HepG2 (cell line): ENCODE measurements at regions not wholly inside any gene's neighbourhood (a gene's known extent, or its start where the extent isn't known, plus 50 kb on each side); places are given as distances from the start of the nearest gene placed in this dataset.

ENCODE experiments used
- CAMTA2 ChIP-seq: sonication (generic); formaldehyde crosslinking; IDR thresholded peaks from 2 replicates; pipeline ENCODE4 v1.4.0; 2020; ENCODE audit warnings: mild to moderate bottlenecking, missing genetic modification reagents, borderline replicate concordance
- FOXA3 ChIP-seq: IDR thresholded peaks from 2 replicates; pipeline ENCODE4 v1.6.1; 2016; ENCODE audit warnings: missing genetic modification reagents, missing compliant biosample characterization
- HNF4G ChIP-seq, 2 experiments: sonication (generic) in 1 of 2; formaldehyde crosslinking in 1 of 2; IDR thresholded peaks; 2 replicates each; pipeline versions ENCODE4 v1.4.0 to v1.6.1; 2011 to 2020; ENCODE audit warnings: borderline replicate concordance in 2 of 2, low read depth in 2 of 2, mild to moderate bottlenecking in 2 of 2, low read length in 1 of 2, missing genetic modification reagents in 1 of 2, moderate library complexity in 1 of 2
- JUND ChIP-seq: sonication (generic); formaldehyde crosslinking; IDR thresholded peaks from 2 replicates; pipeline ENCODE4 v1.8.0; 2022; ENCODE audit warnings: mild to moderate bottlenecking, missing genetic modification reagents
- NFATC3 ChIP-seq: sonication (generic); formaldehyde crosslinking; IDR thresholded peaks from 2 replicates; pipeline ENCODE4 v1.5.1; 2020; ENCODE audit warnings: mild to moderate bottlenecking, missing genetic modification reagents
- RORA ChIP-seq: sonication (generic); formaldehyde crosslinking; IDR thresholded peaks from 2 replicates; pipeline ENCODE4 v1.5.0; 2020; ENCODE audit warnings: mild to moderate bottlenecking, missing genetic modification reagents, moderate library complexity
- SALL2 ChIP-seq: sonication (generic); formaldehyde crosslinking; IDR thresholded peaks from 2 replicates; pipeline ENCODE4 v1.8.1; 2023; ENCODE audit warnings: mild to moderate bottlenecking, missing genetic modification reagents, inconsistent platforms
- TBX2 ChIP-seq: sonication (generic); formaldehyde crosslinking; IDR thresholded peaks from 2 replicates; pipeline ENCODE4 v1.5.0; 2020; ENCODE audit warnings: missing genetic modification reagents, mild to moderate bottlenecking, borderline replicate concordance
- ZFAT ChIP-seq: sonication (generic); formaldehyde crosslinking; conservative IDR thresholded peaks from 2 replicates; pipeline ENCODE4 v1.8.1; 2023; ENCODE audit warnings: missing genetic modification reagents, inconsistent platforms
- ZNF235 ChIP-seq: sonication (generic); formaldehyde crosslinking; IDR thresholded peaks from 2 replicates; pipeline ENCODE4 v1.8.1; 2023; ENCODE audit warnings: mild to moderate bottlenecking, missing genetic modification reagents, borderline replicate concordance
- ZNF337 ChIP-seq: sonication (generic); formaldehyde crosslinking; IDR thresholded peaks from 2 replicates; pipeline ENCODE4 v1.5.1; 2020; ENCODE audit warnings: missing genetic modification reagents, low read depth, mild to moderate bottlenecking, borderline replicate concordance
- ZSCAN22 ChIP-seq: sonication (generic); formaldehyde crosslinking; IDR thresholded peaks from 2 replicates; pipeline ENCODE4 v1.4.0; 2020; ENCODE audit warnings: mild to moderate bottlenecking, missing genetic modification reagents
- TF ChIP-seq, protein P1 (sequence below): sonication (generic); formaldehyde crosslinking; conservative IDR thresholded peaks from 2 replicates; pipeline ENCODE4 v1.8.0; 2022; ENCODE audit warnings: low read depth, missing genetic modification reagents
- TF ChIP-seq, protein P2 (sequence below): sonication (generic); formaldehyde crosslinking; IDR thresholded peaks from 2 replicates; pipeline ENCODE4 v1.4.0; 2020; ENCODE audit warnings: low read depth, mild to moderate bottlenecking, missing genetic modification reagents
- TF ChIP-seq, protein P3 (sequence below): sonication (generic); formaldehyde crosslinking; IDR thresholded peaks from 2 replicates; pipeline ENCODE4 v1.8.0; 2022; ENCODE audit warnings: missing genetic modification reagents, mild to moderate bottlenecking, moderate library complexity, borderline replicate concordance
- TF ChIP-seq, protein P4 (sequence below), 2 experiments: sonication (generic) in 1 of 2; formaldehyde crosslinking in 1 of 2; IDR thresholded peaks; 2 replicates each; pipeline versions ENCODE4 v1.6.1 to v1.9.0; 2014 to 2022; ENCODE audit warnings: antibody characterized with exemption in 1 of 2, borderline replicate concordance in 1 of 2, inconsistent platforms in 1 of 2, low read depth in 1 of 2, missing genetic modification reagents in 1 of 2
- TF ChIP-seq, protein P5 (sequence below): sonication (generic); formaldehyde crosslinking; IDR thresholded peaks from 2 replicates; pipeline ENCODE4 v1.4.0; 2020; ENCODE audit warnings: missing genetic modification reagents

DNA sequence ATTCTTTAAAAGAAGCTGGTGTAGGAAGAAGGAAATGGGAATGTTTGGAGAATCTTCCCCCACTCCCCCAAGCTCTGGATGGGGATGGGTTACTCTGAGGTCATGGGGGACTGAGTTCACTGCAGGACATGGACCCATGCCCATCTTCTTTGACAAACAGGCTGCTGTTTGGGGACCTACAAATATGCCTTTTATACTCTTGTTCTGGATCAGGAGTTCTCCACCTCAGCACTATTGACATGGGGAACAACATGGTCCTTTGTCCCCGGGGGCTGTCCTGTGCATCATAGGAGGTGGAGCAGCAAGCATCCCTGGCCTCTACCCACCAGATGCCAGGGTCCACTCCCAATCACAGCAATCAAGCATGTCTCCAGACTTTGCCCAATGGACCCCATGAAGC is 365.8 kb upstream of the C1orf174 start (continued):
- TF ChIP-seq ZNF235 (CRISPR knock-in tag) (no peak), HNF4G (IDR thresholded peaks at IDR 0.05; ENCODE audit: borderline replicate concordance, low read depth, low read length) (peak; percentile 47), HNF4G (CRISPR knock-in tag; IDR thresholded peaks at IDR 0.05; ENCODE audit: borderline replicate concordance, low read depth) (no peak; the same call in 1 of the 2 replicates), RORA (CRISPR knock-in tag) (no peak), JUND (CRISPR knock-in tag) (no peak), SALL2 (CRISPR knock-in tag) (no peak), TBX2 (CRISPR knock-in tag) (peak; percentile 35; the same call in 1 of the 2 replicates), FOXA3 (CRISPR knock-in tag) (peak; percentile 39), ZFAT (CRISPR knock-in tag) (no peak), ZSCAN22 (CRISPR knock-in tag) (no peak), CAMTA2 (CRISPR knock-in tag) (no peak), ZNF337 (CRISPR knock-in tag) (no peak), NFATC3 (CRISPR knock-in tag) (no peak)
- TF ChIP-seq, protein P1, sequence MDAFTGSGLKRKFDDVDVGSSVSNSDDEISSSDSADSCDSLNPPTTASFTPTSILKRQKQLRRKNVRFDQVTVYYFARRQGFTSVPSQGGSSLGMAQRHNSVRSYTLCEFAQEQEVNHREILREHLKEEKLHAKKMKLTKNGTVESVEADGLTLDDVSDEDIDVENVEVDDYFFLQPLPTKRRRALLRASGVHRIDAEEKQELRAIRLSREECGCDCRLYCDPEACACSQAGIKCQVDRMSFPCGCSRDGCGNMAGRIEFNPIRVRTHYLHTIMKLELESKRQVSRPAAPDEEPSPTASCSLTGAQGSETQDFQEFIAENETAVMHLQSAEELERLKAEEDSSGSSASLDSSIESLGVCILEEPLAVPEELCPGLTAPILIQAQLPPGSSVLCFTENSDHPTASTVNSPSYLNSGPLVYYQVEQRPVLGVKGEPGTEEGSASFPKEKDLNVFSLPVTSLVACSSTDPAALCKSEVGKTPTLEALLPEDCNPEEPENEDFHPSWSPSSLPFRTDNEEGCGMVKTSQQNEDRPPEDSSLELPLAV (CRISPR knock-in tag) = no peak
- TF ChIP-seq, protein P2, sequence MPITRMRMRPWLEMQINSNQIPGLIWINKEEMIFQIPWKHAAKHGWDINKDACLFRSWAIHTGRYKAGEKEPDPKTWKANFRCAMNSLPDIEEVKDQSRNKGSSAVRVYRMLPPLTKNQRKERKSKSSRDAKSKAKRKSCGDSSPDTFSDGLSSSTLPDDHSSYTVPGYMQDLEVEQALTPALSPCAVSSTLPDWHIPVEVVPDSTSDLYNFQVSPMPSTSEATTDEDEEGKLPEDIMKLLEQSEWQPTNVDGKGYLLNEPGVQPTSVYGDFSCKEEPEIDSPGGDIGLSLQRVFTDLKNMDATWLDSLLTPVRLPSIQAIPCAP (CRISPR knock-in tag) = no peak
- TF ChIP-seq, protein P3, sequence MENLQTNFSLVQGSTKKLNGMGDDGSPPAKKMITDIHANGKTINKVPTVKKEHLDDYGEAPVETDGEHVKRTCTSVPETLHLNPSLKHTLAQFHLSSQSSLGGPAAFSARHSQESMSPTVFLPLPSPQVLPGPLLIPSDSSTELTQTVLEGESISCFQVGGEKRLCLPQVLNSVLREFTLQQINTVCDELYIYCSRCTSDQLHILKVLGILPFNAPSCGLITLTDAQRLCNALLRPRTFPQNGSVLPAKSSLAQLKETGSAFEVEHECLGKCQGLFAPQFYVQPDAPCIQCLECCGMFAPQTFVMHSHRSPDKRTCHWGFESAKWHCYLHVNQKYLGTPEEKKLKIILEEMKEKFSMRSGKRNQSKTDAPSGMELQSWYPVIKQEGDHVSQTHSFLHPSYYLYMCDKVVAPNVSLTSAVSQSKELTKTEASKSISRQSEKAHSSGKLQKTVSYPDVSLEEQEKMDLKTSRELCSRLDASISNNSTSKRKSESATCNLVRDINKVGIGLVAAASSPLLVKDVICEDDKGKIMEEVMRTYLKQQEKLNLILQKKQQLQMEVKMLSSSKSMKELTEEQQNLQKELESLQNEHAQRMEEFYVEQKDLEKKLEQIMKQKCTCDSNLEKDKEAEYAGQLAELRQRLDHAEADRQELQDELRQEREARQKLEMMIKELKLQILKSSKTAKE (CRISPR knock-in tag) = peak; percentile 21; the same call in 1 of the 2 replicates
- TF ChIP-seq, protein P4, sequence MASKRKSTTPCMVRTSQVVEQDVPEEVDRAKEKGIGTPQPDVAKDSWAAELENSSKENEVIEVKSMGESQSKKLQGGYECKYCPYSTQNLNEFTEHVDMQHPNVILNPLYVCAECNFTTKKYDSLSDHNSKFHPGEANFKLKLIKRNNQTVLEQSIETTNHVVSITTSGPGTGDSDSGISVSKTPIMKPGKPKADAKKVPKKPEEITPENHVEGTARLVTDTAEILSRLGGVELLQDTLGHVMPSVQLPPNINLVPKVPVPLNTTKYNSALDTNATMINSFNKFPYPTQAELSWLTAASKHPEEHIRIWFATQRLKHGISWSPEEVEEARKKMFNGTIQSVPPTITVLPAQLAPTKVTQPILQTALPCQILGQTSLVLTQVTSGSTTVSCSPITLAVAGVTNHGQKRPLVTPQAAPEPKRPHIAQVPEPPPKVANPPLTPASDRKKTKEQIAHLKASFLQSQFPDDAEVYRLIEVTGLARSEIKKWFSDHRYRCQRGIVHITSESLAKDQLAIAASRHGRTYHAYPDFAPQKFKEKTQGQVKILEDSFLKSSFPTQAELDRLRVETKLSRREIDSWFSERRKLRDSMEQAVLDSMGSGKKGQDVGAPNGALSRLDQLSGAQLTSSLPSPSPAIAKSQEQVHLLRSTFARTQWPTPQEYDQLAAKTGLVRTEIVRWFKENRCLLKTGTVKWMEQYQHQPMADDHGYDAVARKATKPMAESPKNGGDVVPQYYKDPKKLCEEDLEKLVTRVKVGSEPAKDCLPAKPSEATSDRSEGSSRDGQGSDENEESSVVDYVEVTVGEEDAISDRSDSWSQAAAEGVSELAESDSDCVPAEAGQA (IDR thresholded peaks at IDR 0.05; ENCODE audit: low read depth) = no peak
- TF ChIP-seq, protein P4 (CRISPR knock-in tag; IDR thresholded peaks at IDR 0.05; ENCODE audit: borderline replicate concordance) = no peak
- TF ChIP-seq, protein P5, sequence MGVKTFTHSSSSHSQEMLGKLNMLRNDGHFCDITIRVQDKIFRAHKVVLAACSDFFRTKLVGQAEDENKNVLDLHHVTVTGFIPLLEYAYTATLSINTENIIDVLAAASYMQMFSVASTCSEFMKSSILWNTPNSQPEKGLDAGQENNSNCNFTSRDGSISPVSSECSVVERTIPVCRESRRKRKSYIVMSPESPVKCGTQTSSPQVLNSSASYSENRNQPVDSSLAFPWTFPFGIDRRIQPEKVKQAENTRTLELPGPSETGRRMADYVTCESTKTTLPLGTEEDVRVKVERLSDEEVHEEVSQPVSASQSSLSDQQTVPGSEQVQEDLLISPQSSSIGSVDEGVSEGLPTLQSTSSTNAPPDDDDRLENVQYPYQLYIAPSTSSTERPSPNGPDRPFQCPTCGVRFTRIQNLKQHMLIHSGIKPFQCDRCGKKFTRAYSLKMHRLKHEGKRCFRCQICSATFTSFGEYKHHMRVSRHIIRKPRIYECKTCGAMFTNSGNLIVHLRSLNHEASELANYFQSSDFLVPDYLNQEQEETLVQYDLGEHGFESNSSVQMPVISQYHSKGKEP = no peak
